ENCODE measurements at regions not wholly inside any gene's neighbourhood (a gene's known extent, or its start where the extent isn't known, plus 50 kb on each side); places are given as distances from the start of the nearest gene placed in this dataset.

DNA sequence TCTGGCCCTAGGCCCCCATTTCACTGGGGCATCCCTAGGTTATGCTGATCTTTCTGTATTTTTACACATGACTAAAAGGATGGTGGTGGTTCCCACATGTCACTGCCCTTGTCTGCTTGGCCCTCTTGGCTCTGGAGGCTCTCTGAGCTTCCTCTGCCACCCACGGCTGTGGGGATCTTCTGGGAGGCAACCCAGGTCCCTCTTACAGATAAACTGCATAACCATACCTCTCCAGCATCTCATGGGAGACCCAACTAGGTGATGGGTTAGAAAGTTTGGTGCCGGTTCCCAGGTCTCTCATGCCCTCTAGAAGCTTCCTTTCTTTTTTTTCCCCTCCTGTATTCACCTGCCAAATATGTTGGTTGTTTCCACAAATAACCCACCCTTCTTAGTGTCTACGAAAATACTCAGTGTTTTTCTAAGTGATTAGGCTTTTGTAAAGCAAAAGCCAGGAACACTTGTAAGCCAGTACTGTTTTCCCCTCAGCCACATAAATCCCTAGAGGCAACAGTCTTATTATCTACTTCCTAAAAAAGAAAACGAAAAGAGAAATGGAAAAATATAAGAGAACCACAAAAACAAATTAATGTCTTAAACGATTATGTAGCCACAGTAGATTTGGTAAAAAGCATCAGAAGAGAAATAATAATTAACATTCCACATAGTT lies 71.7 kb upstream of the SMLR1 start:
- Histone ChIP-seq H4K20me1 (ENCODE audit: insufficient read depth, poor library complexity, severe bottlenecking) (no peaks in the 10 kb centered on the region), H3K4me3 (no peak overlapping the region), H3K9me3 (ENCODE audit: low read depth) (no peaks in the 10 kb centered on the region), H2AFZ (no peak overlapping the region), H3K27ac (no peak overlapping the region), H3K27me3 (no peaks in the 10 kb centered on the region), H3K36me3 (replicated peaks; ENCODE audit: insufficient read depth, low read depth) (no peaks in the 10 kb centered on the region), H3K9me2 (replicated peaks; ENCODE audit: insufficient read depth) (no peaks in the 10 kb centered on the region), H3K4me2 (no peak overlapping the region), H3K79me2 (no peaks in the 10 kb centered on the region), H3K4me1 (ENCODE audit: insufficient read depth) (no peaks in the 10 kb centered on the region)
- no peak for DNase-seq (ENCODE audit: low spot score)
- TF ChIP-seq, protein P1, sequence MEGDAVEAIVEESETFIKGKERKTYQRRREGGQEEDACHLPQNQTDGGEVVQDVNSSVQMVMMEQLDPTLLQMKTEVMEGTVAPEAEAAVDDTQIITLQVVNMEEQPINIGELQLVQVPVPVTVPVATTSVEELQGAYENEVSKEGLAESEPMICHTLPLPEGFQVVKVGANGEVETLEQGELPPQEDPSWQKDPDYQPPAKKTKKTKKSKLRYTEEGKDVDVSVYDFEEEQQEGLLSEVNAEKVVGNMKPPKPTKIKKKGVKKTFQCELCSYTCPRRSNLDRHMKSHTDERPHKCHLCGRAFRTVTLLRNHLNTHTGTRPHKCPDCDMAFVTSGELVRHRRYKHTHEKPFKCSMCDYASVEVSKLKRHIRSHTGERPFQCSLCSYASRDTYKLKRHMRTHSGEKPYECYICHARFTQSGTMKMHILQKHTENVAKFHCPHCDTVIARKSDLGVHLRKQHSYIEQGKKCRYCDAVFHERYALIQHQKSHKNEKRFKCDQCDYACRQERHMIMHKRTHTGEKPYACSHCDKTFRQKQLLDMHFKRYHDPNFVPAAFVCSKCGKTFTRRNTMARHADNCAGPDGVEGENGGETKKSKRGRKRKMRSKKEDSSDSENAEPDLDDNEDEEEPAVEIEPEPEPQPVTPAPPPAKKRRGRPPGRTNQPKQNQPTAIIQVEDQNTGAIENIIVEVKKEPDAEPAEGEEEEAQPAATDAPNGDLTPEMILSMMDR (IDR thresholded peaks at IDR 0.05; ENCODE audit: poor library complexity): no peak
- TF ChIP-seq EZH2 (IDR thresholded peaks at IDR 0.05; ENCODE audit: borderline replicate concordance): no peak
- no peak for TF ChIP-seq EZH2phosphoT487 (IDR thresholded peaks at IDR 0.05; ENCODE audit: low read depth, severe bottlenecking, unreplicated experiment)
- 80% methylated on average over 5 of the region's 5 CpGs for WGBS (ENCODE audit: low lambda C conversion rate, missing lambda C conversion rate)

DNA sequence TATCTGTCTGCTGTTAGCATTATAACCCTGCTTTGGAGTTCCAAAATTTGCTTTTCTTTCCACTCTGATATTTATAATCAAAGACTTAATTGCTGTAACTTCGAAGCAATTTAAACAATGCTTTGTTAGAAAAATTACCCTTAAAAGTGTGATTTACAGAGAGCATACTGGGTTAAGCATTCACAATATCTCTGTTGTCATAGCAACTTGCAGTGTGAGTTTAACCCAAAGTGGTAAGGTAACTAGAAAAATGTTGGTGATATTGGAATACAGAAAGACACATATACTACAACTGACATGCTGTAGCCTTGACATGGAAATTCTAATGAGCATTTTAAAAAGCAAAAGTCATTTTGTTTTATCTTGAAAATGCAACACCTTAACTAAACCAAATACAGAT lies 70.4 kb upstream of the SMLR1 start:
- Histone ChIP-seq H3K4me1 (ENCODE audit: insufficient read depth) (no peaks in the 10 kb centered on the region), H3K27ac (no peak overlapping the region), H3K36me3 (replicated peaks; ENCODE audit: insufficient read depth, low read depth) (no peaks in the 10 kb centered on the region), H3K79me2 (no peaks in the 10 kb centered on the region), H3K9me2 (replicated peaks; ENCODE audit: insufficient read depth) (no peaks in the 10 kb centered on the region), H2AFZ (no peak overlapping the region), H3K27me3 (no peaks in the 10 kb centered on the region), H3K9me3 (ENCODE audit: low read depth) (no peaks in the 10 kb centered on the region), H4K20me1 (ENCODE audit: insufficient read depth, poor library complexity, severe bottlenecking) (no peaks in the 10 kb centered on the region), H3K4me2 (no peak overlapping the region), H3K4me3 (no peak overlapping the region)
- WGBS (ENCODE audit: low lambda C conversion rate, missing lambda C conversion rate): 50% methylated on average over 1 of the region's 1 CpG
- DNase-seq (ENCODE audit: low spot score): no peak
- TF ChIP-seq, protein P1 (IDR thresholded peaks at IDR 0.05; ENCODE audit: poor library complexity): no peak
- TF ChIP-seq EZH2 (IDR thresholded peaks at IDR 0.05; ENCODE audit: borderline replicate concordance): no peak
- TF ChIP-seq EZH2phosphoT487 (IDR thresholded peaks at IDR 0.05; ENCODE audit: low read depth, severe bottlenecking, unreplicated experiment): no peak

DNA sequence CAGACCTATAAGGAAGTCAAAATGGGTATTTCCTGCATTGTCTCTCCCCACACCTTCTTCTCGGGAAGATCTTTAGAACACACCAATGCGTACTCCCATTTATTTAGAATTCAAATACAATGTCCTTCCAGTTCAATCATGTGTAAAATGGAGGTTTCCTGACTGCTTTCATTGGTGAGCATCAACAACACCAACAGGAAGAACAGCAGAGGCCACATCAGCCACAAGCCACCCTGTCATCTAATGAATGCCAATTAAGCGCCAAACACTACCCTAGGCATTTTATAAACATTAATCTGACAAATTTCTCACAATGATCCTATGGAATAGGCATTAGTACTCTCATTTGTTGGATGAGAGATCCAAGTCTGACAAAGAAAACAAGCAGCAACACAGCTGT lies 68.4 kb upstream of the SMLR1 start:
- DNase-seq (ENCODE audit: low spot score): no peak
- Histone ChIP-seq H3K27ac (no peak overlapping the region), H3K4me3 (no peak overlapping the region), H3K4me2 (no peak overlapping the region), H4K20me1 (ENCODE audit: insufficient read depth, poor library complexity, severe bottlenecking) (no peaks in the 10 kb centered on the region), H3K27me3 (no peaks in the 10 kb centered on the region), H3K4me1 (ENCODE audit: insufficient read depth) (no peaks in the 10 kb centered on the region), H3K79me2 (no peaks in the 10 kb centered on the region), H3K9me3 (ENCODE audit: low read depth) (no peaks in the 10 kb centered on the region), H2AFZ (no peak overlapping the region), H3K36me3 (replicated peaks; ENCODE audit: insufficient read depth, low read depth) (no peaks in the 10 kb centered on the region), H3K9me2 (replicated peaks; ENCODE audit: insufficient read depth) (no peaks in the 10 kb centered on the region)
- TF ChIP-seq EZH2 (IDR thresholded peaks at IDR 0.05; ENCODE audit: borderline replicate concordance): no peak
- no peak for TF ChIP-seq EZH2phosphoT487 (IDR thresholded peaks at IDR 0.05; ENCODE audit: low read depth, severe bottlenecking, unreplicated experiment)
- TF ChIP-seq, protein P1 (IDR thresholded peaks at IDR 0.05; ENCODE audit: poor library complexity): no peak
- WGBS (ENCODE audit: low lambda C conversion rate, missing lambda C conversion rate): 94% methylated on average over 3 of the region's 3 CpGs
